ENCODE measurements at regions not wholly inside any gene's neighbourhood (a gene's known extent, or its start where the extent isn't known, plus 50 kb on each side); places are given as distances from the start of the nearest gene placed in this dataset.

DNA sequence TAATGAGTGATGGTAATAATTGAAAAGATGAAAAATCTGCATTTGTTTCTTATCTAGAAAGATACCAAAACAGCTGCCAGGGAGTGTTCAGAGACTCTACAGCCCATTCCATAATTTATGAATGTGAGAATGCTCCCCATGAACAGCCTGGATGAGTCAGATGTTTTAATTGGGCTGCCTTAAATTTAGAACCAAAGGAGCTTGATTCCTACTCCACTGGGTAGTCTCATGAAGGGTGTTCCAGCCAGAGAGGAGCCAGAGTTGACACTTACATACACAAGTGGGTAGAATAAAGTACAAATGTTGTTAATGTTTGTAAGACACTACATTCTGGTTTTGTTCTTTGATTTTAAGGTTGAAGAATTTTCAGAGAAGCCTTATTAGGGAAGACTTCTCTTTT, 123.2 kb upstream of the PRNP start:
- H3K9me3 Mint-ChIP-seq (ENCODE audit: unreplicated experiment): peaks cover 8% of the 10 kb centered on the region
- no peak overlapping the region for H3K4me3 Mint-ChIP-seq (ENCODE audit: unreplicated experiment)
- intact Hi-C loops (cut with micrococcal nuclease): loop anchor here (10.0 kb wide), 1 partner anchor 108 kb away; no protein-coding TSS in a partner anchor
- no peak for DNase-seq (ENCODE audit: unreplicated experiment)
- TF ChIP-seq, protein P1, sequence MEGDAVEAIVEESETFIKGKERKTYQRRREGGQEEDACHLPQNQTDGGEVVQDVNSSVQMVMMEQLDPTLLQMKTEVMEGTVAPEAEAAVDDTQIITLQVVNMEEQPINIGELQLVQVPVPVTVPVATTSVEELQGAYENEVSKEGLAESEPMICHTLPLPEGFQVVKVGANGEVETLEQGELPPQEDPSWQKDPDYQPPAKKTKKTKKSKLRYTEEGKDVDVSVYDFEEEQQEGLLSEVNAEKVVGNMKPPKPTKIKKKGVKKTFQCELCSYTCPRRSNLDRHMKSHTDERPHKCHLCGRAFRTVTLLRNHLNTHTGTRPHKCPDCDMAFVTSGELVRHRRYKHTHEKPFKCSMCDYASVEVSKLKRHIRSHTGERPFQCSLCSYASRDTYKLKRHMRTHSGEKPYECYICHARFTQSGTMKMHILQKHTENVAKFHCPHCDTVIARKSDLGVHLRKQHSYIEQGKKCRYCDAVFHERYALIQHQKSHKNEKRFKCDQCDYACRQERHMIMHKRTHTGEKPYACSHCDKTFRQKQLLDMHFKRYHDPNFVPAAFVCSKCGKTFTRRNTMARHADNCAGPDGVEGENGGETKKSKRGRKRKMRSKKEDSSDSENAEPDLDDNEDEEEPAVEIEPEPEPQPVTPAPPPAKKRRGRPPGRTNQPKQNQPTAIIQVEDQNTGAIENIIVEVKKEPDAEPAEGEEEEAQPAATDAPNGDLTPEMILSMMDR (IDR thresholded peaks at IDR 0.05; ENCODE audit: unreplicated experiment): no peak
- no TSS peak for BruUV-seq (replicated peaks)
- no peaks in the 10 kb centered on the region for H3K36me3 Mint-ChIP-seq (ENCODE audit: insufficient read depth, unreplicated experiment)
- ChIA-PET POLR2A (interaction anchor here (0.5 kb wide), 1 partner anchor 17 kb away, joined by 4 read pairs; no protein-coding TSS in a partner anchor), CTCF (interaction anchor here (0.7 to 1.1 kb wide), 2 partner anchors 9 to 10 kb away, joined by 3 read pairs; no protein-coding TSS in a partner anchor)
- H3K27ac Mint-ChIP-seq (ENCODE audit: low read depth, unreplicated experiment): no peak overlapping the region
- peaks cover 18% of the 10 kb centered on the region for H3K27me3 Mint-ChIP-seq (ENCODE audit: insufficient read depth, unreplicated experiment)
- no peaks in the 10 kb centered on the region for H3K4me1 Mint-ChIP-seq (ENCODE audit: insufficient read depth, unreplicated experiment)

DNA sequence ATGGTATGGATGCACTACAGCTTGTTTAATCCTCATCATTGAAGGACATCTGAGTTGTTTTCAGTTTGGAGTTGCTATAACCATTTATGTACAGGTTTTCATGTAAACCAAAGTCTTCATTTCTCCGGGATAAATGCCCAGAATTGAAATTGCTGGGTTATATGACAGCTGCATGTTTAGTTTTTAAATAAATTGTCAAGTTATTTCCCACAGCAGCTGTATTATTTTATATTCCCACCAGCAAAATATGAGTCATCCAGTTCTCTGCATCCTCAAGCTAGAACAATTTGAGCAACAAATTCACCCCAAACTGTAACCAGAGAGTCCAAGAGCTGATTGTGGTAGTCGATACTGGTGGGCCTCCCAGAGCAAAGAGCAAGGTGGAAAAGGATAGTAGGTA, 125.6 kb upstream of the PRNP start:
- peaks cover 8% of the 10 kb centered on the region for H3K9me3 Mint-ChIP-seq (ENCODE audit: unreplicated experiment)
- no peak overlapping the region for H3K4me3 Mint-ChIP-seq (ENCODE audit: unreplicated experiment)
- no peak for DNase-seq (ENCODE audit: unreplicated experiment)
- no peaks in the 10 kb centered on the region for H3K36me3 Mint-ChIP-seq (ENCODE audit: insufficient read depth, unreplicated experiment)
- BruUV-seq (replicated peaks): no TSS peak
- no peak overlapping the region for H3K27ac Mint-ChIP-seq (ENCODE audit: low read depth, unreplicated experiment)
- POLR2A ChIA-PET: no interaction called here
- CTCF ChIA-PET: interaction anchor here (0.5 to 0.7 kb wide), 2 partner anchors 25 to 368 kb away, joined by 3 to 4 read pairs; no protein-coding TSS in a partner anchor
- intact Hi-C loops (cut with micrococcal nuclease): loop anchor here (10.0 kb wide), 1 partner anchor 106 kb away; no protein-coding TSS in a partner anchor
- TF ChIP-seq, protein P1 (IDR thresholded peaks at IDR 0.05; ENCODE audit: unreplicated experiment): no peak
- H3K4me1 Mint-ChIP-seq (ENCODE audit: insufficient read depth, unreplicated experiment): no peaks in the 10 kb centered on the region
- peaks cover 18% of the 10 kb centered on the region for H3K27me3 Mint-ChIP-seq (ENCODE audit: insufficient read depth, unreplicated experiment)

DNA sequence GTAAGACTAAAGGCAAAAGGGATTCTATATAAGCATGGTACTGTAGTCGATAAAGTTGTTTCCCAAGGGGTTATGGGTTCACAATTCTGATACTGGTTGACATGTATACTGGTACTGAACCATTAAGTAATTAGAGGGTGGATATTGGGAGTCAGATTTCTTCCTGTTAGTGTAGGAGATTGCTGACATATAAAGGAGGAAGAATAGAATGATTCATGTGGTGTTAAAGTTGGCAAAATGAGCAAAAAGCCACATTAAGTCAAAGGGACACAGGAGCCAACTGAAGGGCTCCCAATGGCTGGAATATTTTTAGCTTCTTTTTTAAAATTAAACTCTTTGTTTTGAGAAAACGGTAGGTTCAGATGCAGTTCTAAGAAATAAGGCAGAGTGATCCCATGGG, 126.3 kb upstream of the PRNP start:
- DNase-seq (ENCODE audit: unreplicated experiment): no peak
- Mint-ChIP-seq H3K4me1 (ENCODE audit: insufficient read depth, unreplicated experiment) (peaks cover 7% of the 10 kb centered on the region), H3K27ac (ENCODE audit: low read depth, unreplicated experiment) (no peak overlapping the region), H3K36me3 (ENCODE audit: insufficient read depth, unreplicated experiment) (no peaks in the 10 kb centered on the region), H3K9me3 (ENCODE audit: unreplicated experiment) (peaks cover 8% of the 10 kb centered on the region), H3K4me3 (ENCODE audit: unreplicated experiment) (no peak overlapping the region), H3K27me3 (ENCODE audit: insufficient read depth, unreplicated experiment) (peaks cover 17% of the 10 kb centered on the region)
- TF ChIP-seq, protein P1 (IDR thresholded peaks at IDR 0.05; ENCODE audit: unreplicated experiment): no peak
- no TSS peak for BruUV-seq (replicated peaks)
- ChIA-PET CTCF (interaction anchor here (0.7 to 1.1 kb wide), 2 partner anchors 26 to 321 kb away, joined by 3 to 4 read pairs; no protein-coding TSS in a partner anchor), POLR2A (interaction anchor here (0.6 kb wide), 1 partner anchor 32 kb away, joined by 3 read pairs; no protein-coding TSS in a partner anchor)
- intact Hi-C loops (cut with micrococcal nuclease): loop anchor here (10.0 kb wide), 1 partner anchor 105 kb away; no protein-coding TSS in a partner anchor

DNA sequence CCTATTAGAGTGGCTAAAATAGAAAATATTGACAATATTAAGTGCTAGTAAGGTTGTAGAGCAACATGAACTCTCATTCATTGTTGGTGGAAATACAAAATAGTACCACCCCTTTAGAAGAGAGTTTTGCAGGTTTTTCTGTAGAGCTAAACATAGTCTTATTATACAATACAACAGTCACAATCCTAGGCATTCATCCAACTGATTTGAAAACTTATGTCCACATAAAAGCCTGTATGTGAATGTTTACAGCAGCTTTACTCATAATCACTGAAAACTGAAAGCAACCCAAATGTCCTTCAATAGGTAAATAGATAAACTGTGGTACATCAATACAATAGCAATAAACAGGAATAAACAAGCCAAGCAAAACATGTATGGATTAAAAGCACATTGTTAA, 127.2 kb upstream of the PRNP start:
- TF ChIP-seq, protein P1 (IDR thresholded peaks at IDR 0.05; ENCODE audit: unreplicated experiment): no peak
- intact Hi-C loops (cut with micrococcal nuclease): no loop called here
- no TSS peak for BruUV-seq (replicated peaks)
- POLR2A ChIA-PET: no interaction called here
- CTCF ChIA-PET: interaction anchor here (1.1 kb wide), 1 partner anchor 320 kb away, joined by 3 read pairs; no protein-coding TSS in a partner anchor
- H3K4me3 Mint-ChIP-seq (ENCODE audit: unreplicated experiment): no peak overlapping the region
- peaks cover under 1% of the 10 kb centered on the region for H3K9me3 Mint-ChIP-seq (ENCODE audit: unreplicated experiment)
- H3K36me3 Mint-ChIP-seq (ENCODE audit: insufficient read depth, unreplicated experiment): no peaks in the 10 kb centered on the region
- H3K27me3 Mint-ChIP-seq (ENCODE audit: insufficient read depth, unreplicated experiment): peaks cover 9% of the 10 kb centered on the region
- peaks cover 9% of the 10 kb centered on the region for H3K4me1 Mint-ChIP-seq (ENCODE audit: insufficient read depth, unreplicated experiment)
- H3K27ac Mint-ChIP-seq (ENCODE audit: low read depth, unreplicated experiment): no peak overlapping the region
- no peak for DNase-seq (ENCODE audit: unreplicated experiment)

Data from MCF 10A (cell line).